ENCODE measurements at regions not wholly inside any gene's neighbourhood (a gene's known extent, or its start where the extent isn't known, plus 50 kb on each side); places are given as distances from the start of the nearest gene placed in this dataset.

GRCh38 chr7:25313526-25313925 is 85.2 kb upstream of the NPVF start:
- Mint-ChIP-seq H3K9me3 (no peaks in the 10 kb centered on the region), H3K36me3 (no peaks in the 10 kb centered on the region)

GRCh38 chr7:25314094-25314730 is 85.9 kb upstream of the NPVF start:
- no peak for TF ChIP-seq CTCF (conservative IDR thresholded peaks at IDR 0.05)
- Mint-ChIP-seq H3K4me1 (ENCODE audit: unreplicated experiment) (peaks cover 8% of the 10 kb centered on the region), H3K27ac (no peak overlapping the region), H3K36me3 (no peaks in the 10 kb centered on the region), H3K27me3 (no peaks in the 10 kb centered on the region), H3K9me3 (no peaks in the 10 kb centered on the region), H3K4me3 (no peak overlapping the region)
- DNase-seq (ENCODE audit: extremely low spot score, unreplicated experiment): no peak

More at GRCh38 chr7:25313526-25313925, 85.2 kb upstream of the NPVF start:
- no peak for DNase-seq (ENCODE audit: extremely low spot score, unreplicated experiment)
- no peak for TF ChIP-seq CTCF (conservative IDR thresholded peaks at IDR 0.05)
- Mint-ChIP-seq H3K27ac (no peak overlapping the region), H3K4me3 (no peak overlapping the region), H3K27me3 (no peaks in the 10 kb centered on the region), H3K4me1 (ENCODE audit: unreplicated experiment) (peaks cover 8% of the 10 kb centered on the region)

GRCh38 chr7:25314731-25315267 is 86.5 kb upstream of the NPVF start:
- Mint-ChIP-seq H3K36me3 (no peaks in the 10 kb centered on the region), H3K4me3 (no peak overlapping the region), H3K4me1 (ENCODE audit: unreplicated experiment) (peaks cover 8% of the 10 kb centered on the region), H3K27me3 (peaks cover 1% of the 10 kb centered on the region), H3K9me3 (no peaks in the 10 kb centered on the region), H3K27ac (no peak overlapping the region)
- no peak for TF ChIP-seq CTCF (conservative IDR thresholded peaks at IDR 0.05)
- DNase-seq (ENCODE audit: extremely low spot score, unreplicated experiment): no peak

GRCh38 chr7:25316366-25316765 is 88.1 kb upstream of the NPVF start:
- H3K4me3 Mint-ChIP-seq: no peak overlapping the region
- H3K27me3 Mint-ChIP-seq: peaks cover 4% of the 10 kb centered on the region
- no peaks in the 10 kb centered on the region for H3K36me3 Mint-ChIP-seq
- H3K27ac Mint-ChIP-seq: no peak overlapping the region
- no peak for TF ChIP-seq CTCF (conservative IDR thresholded peaks at IDR 0.05)
- DNase-seq (ENCODE audit: extremely low spot score, unreplicated experiment): no peak
- no peaks in the 10 kb centered on the region for H3K9me3 Mint-ChIP-seq
- peaks cover 8% of the 10 kb centered on the region for H3K4me1 Mint-ChIP-seq (ENCODE audit: unreplicated experiment)

- Mint-ChIP-seq H3K27ac (no peak overlapping the region), H3K4me3 (no peak overlapping the region), H3K9me3 (no peaks in the 10 kb centered on the region), H3K36me3 (no peaks in the 10 kb centered on the region), H3K27me3 (peaks cover 16% of the 10 kb centered on the region), H3K4me1 (ENCODE audit: unreplicated experiment) (peaks cover 14% of the 10 kb centered on the region)
- TF ChIP-seq CTCF (conservative IDR thresholded peaks at IDR 0.05): no peak
- no peak for DNase-seq (ENCODE audit: extremely low spot score, unreplicated experiment)
These were observed 89.8 kb upstream of the NPVF start for GRCh38 chr7:25318047-25318446.
